ENCODE measurements at regions not wholly inside any gene's neighbourhood (a gene's known extent, or its start where the extent isn't known, plus 50 kb on each side); places are given as distances from the start of the nearest gene placed in this dataset.

DNA sequence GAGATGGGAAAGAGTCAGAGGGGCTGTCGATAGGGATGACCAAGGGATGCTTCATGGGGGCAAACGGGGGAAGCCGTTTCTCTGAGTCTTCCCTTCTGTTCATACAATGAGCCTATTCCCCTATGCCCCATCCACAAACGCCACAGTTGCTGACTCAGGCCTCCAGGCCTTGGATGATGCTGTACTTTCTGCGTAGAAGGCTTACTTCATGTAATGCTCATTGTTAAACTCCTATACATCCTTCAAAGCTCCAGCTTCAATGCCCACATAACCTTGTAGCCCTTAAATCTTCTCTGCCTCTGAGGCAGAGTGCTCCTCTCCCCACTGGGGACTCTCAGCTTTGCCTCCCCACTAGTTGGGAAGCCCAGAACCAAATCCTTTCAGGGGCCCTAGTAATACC, 120.3 kb downstream of the PTPRS start:
- TF ChIP-seq, protein P1, sequence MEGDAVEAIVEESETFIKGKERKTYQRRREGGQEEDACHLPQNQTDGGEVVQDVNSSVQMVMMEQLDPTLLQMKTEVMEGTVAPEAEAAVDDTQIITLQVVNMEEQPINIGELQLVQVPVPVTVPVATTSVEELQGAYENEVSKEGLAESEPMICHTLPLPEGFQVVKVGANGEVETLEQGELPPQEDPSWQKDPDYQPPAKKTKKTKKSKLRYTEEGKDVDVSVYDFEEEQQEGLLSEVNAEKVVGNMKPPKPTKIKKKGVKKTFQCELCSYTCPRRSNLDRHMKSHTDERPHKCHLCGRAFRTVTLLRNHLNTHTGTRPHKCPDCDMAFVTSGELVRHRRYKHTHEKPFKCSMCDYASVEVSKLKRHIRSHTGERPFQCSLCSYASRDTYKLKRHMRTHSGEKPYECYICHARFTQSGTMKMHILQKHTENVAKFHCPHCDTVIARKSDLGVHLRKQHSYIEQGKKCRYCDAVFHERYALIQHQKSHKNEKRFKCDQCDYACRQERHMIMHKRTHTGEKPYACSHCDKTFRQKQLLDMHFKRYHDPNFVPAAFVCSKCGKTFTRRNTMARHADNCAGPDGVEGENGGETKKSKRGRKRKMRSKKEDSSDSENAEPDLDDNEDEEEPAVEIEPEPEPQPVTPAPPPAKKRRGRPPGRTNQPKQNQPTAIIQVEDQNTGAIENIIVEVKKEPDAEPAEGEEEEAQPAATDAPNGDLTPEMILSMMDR (IDR thresholded peaks at IDR 0.05; ENCODE audit: extremely low read depth, missing control alignments) = no peak
- no peak for DNase-seq (ENCODE audit: low spot score)

- TF ChIP-seq, protein P1 (IDR thresholded peaks at IDR 0.05; ENCODE audit: extremely low read depth, missing control alignments) = no peak
- no peak for DNase-seq (ENCODE audit: low spot score)
These were observed 120.9 kb downstream of the PTPRS start for GRCh38 chr19:5219551-5220304.

DNA sequence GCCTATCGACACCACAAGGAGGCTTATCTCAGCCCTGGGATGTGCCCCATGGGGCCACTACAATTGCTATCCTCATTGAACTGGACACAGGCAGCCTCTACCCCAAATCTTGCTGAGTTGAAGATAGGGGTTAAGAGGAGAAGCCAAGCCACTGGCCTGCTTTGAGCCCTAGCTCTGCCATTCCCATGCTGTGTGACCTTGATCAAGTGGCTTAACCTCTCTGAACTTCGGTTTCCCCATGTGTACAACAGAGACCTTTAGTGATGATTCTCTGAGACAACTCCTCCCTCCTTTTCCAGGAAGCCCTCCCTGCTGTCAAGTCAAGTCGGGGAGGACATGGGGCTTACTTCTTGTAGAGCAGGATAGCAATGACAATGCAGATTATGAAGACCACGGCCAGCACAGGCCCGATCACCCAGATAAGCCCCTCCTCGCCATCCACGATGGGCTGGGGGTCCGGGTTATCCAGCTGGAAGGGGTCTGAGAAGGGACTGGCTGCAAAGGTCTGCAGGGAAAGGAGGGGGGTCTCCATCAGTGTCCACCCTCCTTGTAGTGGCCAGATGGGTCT, 121.6 kb downstream of the PTPRS start:
- no peak for DNase-seq (ENCODE audit: low spot score)
- TF ChIP-seq, protein P1 (IDR thresholded peaks at IDR 0.05; ENCODE audit: extremely low read depth, missing control alignments) = no peak

DNA sequence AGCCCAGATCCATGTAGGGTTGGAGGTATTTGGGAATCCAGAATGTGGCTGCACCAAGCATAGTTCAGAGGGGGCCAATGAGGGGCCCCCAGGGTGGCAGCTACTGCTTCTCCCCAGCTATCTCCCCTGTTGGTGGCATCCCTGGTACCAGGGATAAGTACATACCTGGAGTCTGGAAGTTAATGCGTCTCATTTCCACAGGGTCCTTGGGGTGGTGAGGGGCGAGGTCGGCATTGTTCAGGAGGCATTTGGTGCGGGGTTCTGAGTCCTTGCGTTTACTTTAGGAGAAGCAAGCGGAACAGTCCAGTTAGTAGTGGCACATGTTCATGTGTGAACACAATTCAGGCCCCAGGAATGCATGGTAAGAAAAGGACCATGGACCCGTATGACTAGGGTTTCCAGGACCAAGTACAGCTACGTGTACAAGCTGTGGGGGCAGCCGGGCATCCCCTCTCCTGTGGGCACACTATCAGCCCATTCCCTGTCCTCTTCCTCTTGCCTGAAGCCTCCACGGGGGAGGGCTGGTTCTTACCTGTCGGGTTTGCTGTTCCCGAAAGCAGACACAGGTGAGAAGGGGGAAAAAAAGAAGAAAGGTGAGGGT, 122.3 kb downstream of the PTPRS start:
- TF ChIP-seq, protein P1 (IDR thresholded peaks at IDR 0.05; ENCODE audit: extremely low read depth, missing control alignments) = no peak
- DNase-seq (ENCODE audit: low spot score) = no peak

- no peak for DNase-seq (ENCODE audit: low spot score)
- TF ChIP-seq, protein P1 (IDR thresholded peaks at IDR 0.05; ENCODE audit: extremely low read depth, missing control alignments) = no peak
These were observed 123.4 kb downstream of the PTPRS start for GRCh38 chr19:5217171-5217570.

GRCh38 chr19:5216141-5216847, 124.3 kb downstream of the PTPRS start:
- TF ChIP-seq, protein P1 (IDR thresholded peaks at IDR 0.05; ENCODE audit: extremely low read depth, missing control alignments) = no peak
- DNase-seq (ENCODE audit: low spot score) = peak; percentile 77

DNA sequence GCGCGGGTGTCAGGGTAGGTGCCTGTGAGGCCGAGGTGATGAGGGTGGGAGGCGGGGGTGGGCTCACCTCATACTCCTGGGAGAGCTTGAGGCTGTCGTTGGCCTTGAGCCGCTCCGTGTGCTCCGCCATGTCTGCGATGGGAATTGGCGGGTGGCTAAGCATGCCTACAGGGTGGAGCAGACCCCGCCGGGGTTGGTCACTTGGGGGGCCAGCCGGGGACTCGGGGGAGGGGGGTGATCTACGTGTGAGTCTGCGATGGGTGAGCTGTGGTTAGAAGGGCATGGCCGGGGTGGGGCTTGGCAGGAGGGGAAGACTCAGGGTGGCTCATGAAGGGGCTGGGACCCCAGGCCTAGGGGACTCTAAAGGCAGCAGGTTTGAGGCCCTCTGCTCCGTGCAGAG, 125.2 kb downstream of the PTPRS start:
- TF ChIP-seq, protein P1 (IDR thresholded peaks at IDR 0.05; ENCODE audit: extremely low read depth, missing control alignments) = no peak
- DNase-seq (ENCODE audit: low spot score) = no peak

Data from GM20000 (cell line).